ENCODE measurements at regions not wholly inside any gene's neighbourhood (a gene's known extent, or its start where the extent isn't known, plus 50 kb on each side); places are given as distances from the start of the nearest gene placed in this dataset.

- H3K27me3 ChIP-seq (ENCODE audit: control insufficient read depth, insufficient read depth, low read length) = no peaks in the 10 kb centered on the region
- no peak overlapping the region for H3K27ac ChIP-seq (ENCODE audit: insufficient read depth, low read length)
- TF ChIP-seq EZH2 (IDR thresholded peaks at IDR 0.05; ENCODE audit: low read length, missing control alignments) (no peak), CTCF (conservative IDR thresholded peaks at IDR 0.05 in 1 of 2, IDR thresholded peaks at IDR 0.05 in 1 of 2; ENCODE audit: low read depth in 1 of 2, low read length in 2 of 2) (no peak)
- H3K36me3 ChIP-seq (ENCODE audit: control insufficient read depth, insufficient read depth, low read length) = no peaks in the 10 kb centered on the region
- no peaks in the 10 kb centered on the region for H3K79me2 ChIP-seq (ENCODE audit: control insufficient read depth, insufficient read depth, low read length)
- H3K9ac ChIP-seq (ENCODE audit: insufficient read depth, low read length) = no peak overlapping the region
- DNase-seq (ENCODE audit: low read depth in 2 of 2) = no peak
- no peak overlapping the region for H3K4me3 ChIP-seq (replicated peaks in 1 of 4; ENCODE audit: control extremely low read depth in 1 of 4, insufficient read depth in 1 of 4, low read depth in 3 of 4, low read length in 4 of 4)
- no peak overlapping the region for H3K4me2 ChIP-seq (ENCODE audit: extremely low read depth, insufficient read depth, low read length)
- H2AFZ ChIP-seq (ENCODE audit: low read length) = no peak overlapping the region
- no peaks in the 10 kb centered on the region for H4K20me1 ChIP-seq (ENCODE audit: control insufficient read depth, extremely low read depth, insufficient read depth, low read length)
- H3K4me1 ChIP-seq (ENCODE audit: control insufficient read depth, extremely low read depth, insufficient read depth, low read length) = no peaks in the 10 kb centered on the region
- no peaks in the 10 kb centered on the region for H3K9me3 ChIP-seq (ENCODE audit: control insufficient read depth, insufficient read depth, low read depth, low read length)
Observed at GRCh38 chrX:6694221-6694620, 159.3 kb upstream of the VCX3A start.

GRCh38 chrX:6693051-6693450 is 158.1 kb upstream of the VCX3A start:
- H2AFZ ChIP-seq (ENCODE audit: low read length) = no peak overlapping the region
- H3K4me2 ChIP-seq (ENCODE audit: extremely low read depth, insufficient read depth, low read length) = no peak overlapping the region
- H3K36me3 ChIP-seq (ENCODE audit: control insufficient read depth, insufficient read depth, low read length) = no peaks in the 10 kb centered on the region
- no peaks in the 10 kb centered on the region for H4K20me1 ChIP-seq (ENCODE audit: control insufficient read depth, extremely low read depth, insufficient read depth, low read length)
- H3K79me2 ChIP-seq (ENCODE audit: control insufficient read depth, insufficient read depth, low read length) = no peaks in the 10 kb centered on the region
- H3K27me3 ChIP-seq (ENCODE audit: control insufficient read depth, insufficient read depth, low read length) = no peaks in the 10 kb centered on the region
- no peak for TF ChIP-seq EZH2 (IDR thresholded peaks at IDR 0.05; ENCODE audit: low read length, missing control alignments)
- no peak for TF ChIP-seq CTCF (conservative IDR thresholded peaks at IDR 0.05 in 1 of 2, IDR thresholded peaks at IDR 0.05 in 1 of 2; ENCODE audit: low read depth in 1 of 2, low read length in 2 of 2)
- H3K27ac ChIP-seq (ENCODE audit: insufficient read depth, low read length) = no peak overlapping the region
- H3K4me1 ChIP-seq (ENCODE audit: control insufficient read depth, extremely low read depth, insufficient read depth, low read length) = no peaks in the 10 kb centered on the region
- H3K9me3 ChIP-seq (ENCODE audit: control insufficient read depth, insufficient read depth, low read depth, low read length) = no peaks in the 10 kb centered on the region
- no peak overlapping the region for H3K4me3 ChIP-seq (replicated peaks in 1 of 4; ENCODE audit: control extremely low read depth in 1 of 4, insufficient read depth in 1 of 4, low read depth in 3 of 4, low read length in 4 of 4)
- no peak for DNase-seq (ENCODE audit: low read depth in 2 of 2)
- H3K9ac ChIP-seq (ENCODE audit: insufficient read depth, low read length) = no peak overlapping the region

- no peaks in the 10 kb centered on the region for H3K36me3 ChIP-seq (ENCODE audit: control insufficient read depth, insufficient read depth, low read length)
- H3K4me1 ChIP-seq (ENCODE audit: control insufficient read depth, extremely low read depth, insufficient read depth, low read length) = no peaks in the 10 kb centered on the region
- TF ChIP-seq CTCF (conservative IDR thresholded peaks at IDR 0.05 in 1 of 2, IDR thresholded peaks at IDR 0.05 in 1 of 2; ENCODE audit: low read depth in 1 of 2, low read length in 2 of 2) (no peak), EZH2 (IDR thresholded peaks at IDR 0.05; ENCODE audit: low read length, missing control alignments) (no peak)
- no peak for DNase-seq (ENCODE audit: low read depth in 2 of 2)
- H3K79me2 ChIP-seq (ENCODE audit: control insufficient read depth, insufficient read depth, low read length) = no peaks in the 10 kb centered on the region
- H3K4me2 ChIP-seq (ENCODE audit: extremely low read depth, insufficient read depth, low read length) = no peak overlapping the region
- H3K4me3 ChIP-seq (replicated peaks in 1 of 4; ENCODE audit: control extremely low read depth in 1 of 4, insufficient read depth in 1 of 4, low read depth in 3 of 4, low read length in 4 of 4) = no peak overlapping the region
- no peaks in the 10 kb centered on the region for H3K27me3 ChIP-seq (ENCODE audit: control insufficient read depth, insufficient read depth, low read length)
- no peak overlapping the region for H3K9ac ChIP-seq (ENCODE audit: insufficient read depth, low read length)
- H3K27ac ChIP-seq (ENCODE audit: insufficient read depth, low read length) = no peak overlapping the region
- H4K20me1 ChIP-seq (ENCODE audit: control insufficient read depth, extremely low read depth, insufficient read depth, low read length) = no peaks in the 10 kb centered on the region
- H2AFZ ChIP-seq (ENCODE audit: low read length) = no peak overlapping the region
- no peaks in the 10 kb centered on the region for H3K9me3 ChIP-seq (ENCODE audit: control insufficient read depth, insufficient read depth, low read depth, low read length)
Observed at GRCh38 chrX:6685489-6685888, 150.6 kb upstream of the VCX3A start.

Data from fibroblast of lung (primary cell).